SU-DHL-6 (cell line): ENCODE measurements at regions not wholly inside any gene's neighbourhood (a gene's known extent, or its start where the extent isn't known, plus 50 kb on each side); places are given as distances from the start of the nearest gene placed in this dataset.
"Not testable (repeated sequence)": the region's sequence is repeated elsewhere in the genome, so short reads cannot be mapped to it uniquely, and the experiment has no call there.

ENCODE experiments used
- CTCF ChIP-seq: fragments of 200-600 bp; sonication (generic); IDR thresholded peaks from one replicate; pipeline ENCODE4 v1.5.1; 2017; ENCODE audit warnings: antibody characterized with exemption, mild to moderate bottlenecking, low read length, moderate library complexity; ENCODE audit not compliant: insufficient read depth, poor library complexity, severe bottlenecking
- EZH2phosphoT487 ChIP-seq: fragments of 200-600 bp; sonication (generic), shearing (Covaris generic); conservative IDR thresholded peaks from 2 replicates; pipeline ENCODE4 v1.6.1; 2018; ENCODE audit warnings: mild to moderate bottlenecking, antibody characterized with exemption, low read length, moderate library complexity, mixed read lengths

- not testable (repeated sequence) for TF ChIP-seq CTCF, EZH2phosphoT487
Observed at GRCh38 chr1:233472796-233473195, 141.1 kb upstream of the KCNK1 start.
